Keratinocyte (primary cell): ENCODE measurements at regions not wholly inside any gene's neighbourhood (a gene's known extent, or its start where the extent isn't known, plus 50 kb on each side); places are given as distances from the start of the nearest gene placed in this dataset.

Experiments
- DNase-seq: peaks from one replicate; pipeline ENCODE4 v3.0.0-alpha.2; 2011; ENCODE audit warnings: low read depth, missing footprints, low spot score
- FAIRE-seq: peaks from 2 replicates; lab custom pipeline; 2011; peaks lifted over from hg19 to GRCh38; lab: Jason Lieb, UNC
- H2AFZ ChIP-seq: 2 replicates; pipeline ENCODE4 v1.6.0; 2012; ENCODE audit warnings: low read length, control low read depth, inconsistent platforms; ENCODE audit not compliant: control insufficient read depth
- H3K27ac ChIP-seq: 2 replicates; pipeline ENCODE4 v1.5.1; 2011; ENCODE audit warnings: low read length; ENCODE audit not compliant: control insufficient read depth, insufficient read depth
- H3K27me3 ChIP-seq: 3 replicates; pipeline ENCODE4 v1.6.0; 2011; ENCODE audit warnings: low read length; ENCODE audit not compliant: control insufficient read depth, insufficient read depth; ENCODE audit errors: extremely low read depth
- H3K36me3 ChIP-seq, 2 experiments: 2 replicates in 1 of 2; 3 replicates in 1 of 2; pipeline ENCODE4 v1.5.1; 2011; ENCODE audit warnings: low read length in 2 of 2, mild to moderate bottlenecking in 1 of 2; ENCODE audit not compliant: control insufficient read depth in 2 of 2, insufficient read depth in 2 of 2; ENCODE audit errors: extremely low read depth in 1 of 2
- H3K4me1 ChIP-seq: 3 replicates; pipeline ENCODE4 v1.5.1; 2011; ENCODE audit warnings: low read length; ENCODE audit not compliant: control insufficient read depth, insufficient read depth; ENCODE audit errors: extremely low read depth
- H3K4me2 ChIP-seq: 3 replicates; pipeline ENCODE4 v1.6.0; 2011; ENCODE audit warnings: low read depth, low read length; ENCODE audit not compliant: control insufficient read depth, insufficient read depth; ENCODE audit errors: extremely low read depth
- H3K4me3 ChIP-seq, 3 experiments: fragments of 200-600 bp in 1 of 3; sonication (generic) in 1 of 3; 2 replicates in 2 of 3; 3 replicates in 1 of 3; pipeline ENCODE4 v1.5.1; 2011 to 2016; ENCODE audit warnings: low read length in 3 of 3, mild to moderate bottlenecking in 3 of 3, control low read depth in 2 of 3, inconsistent platforms in 1 of 3, low read depth in 1 of 3, mixed read lengths in 1 of 3, mixed run types in 1 of 3, moderate library complexity in 1 of 3; ENCODE audit not compliant: control insufficient read depth in 2 of 3, insufficient read depth in 2 of 3; ENCODE audit errors: extremely low read depth in 1 of 3
- H3K79me2 ChIP-seq: 2 replicates; pipeline ENCODE4 v1.6.0; 2012; ENCODE audit warnings: low read length; ENCODE audit not compliant: control insufficient read depth, insufficient read depth
- H3K9ac ChIP-seq: 3 replicates; pipeline ENCODE4 v1.6.0; 2011; ENCODE audit warnings: low read length; ENCODE audit not compliant: control insufficient read depth, insufficient read depth; ENCODE audit errors: extremely low read depth
- H3K9me1 ChIP-seq: 3 replicates; pipeline ENCODE4 v1.6.0; 2011; ENCODE audit warnings: low read length; ENCODE audit not compliant: control insufficient read depth, insufficient read depth; ENCODE audit errors: extremely low read depth
- H3K9me3 ChIP-seq: 2 replicates; pipeline ENCODE4 v1.5.1; 2012; ENCODE audit warnings: low read depth, low read length; ENCODE audit not compliant: control insufficient read depth
- H4K20me1 ChIP-seq: 3 replicates; pipeline ENCODE4 v1.6.0; 2011; ENCODE audit warnings: low read length; ENCODE audit not compliant: control insufficient read depth, insufficient read depth; ENCODE audit errors: extremely low read depth
- CTCF ChIP-seq, 3 experiments: IDR thresholded peaks in 1 of 3; conservative IDR thresholded peaks in 1 of 3; optimal IDR thresholded peaks in 1 of 3; 2 replicates in 2 of 3; 3 replicates in 1 of 3; pipeline versions ENCODE3 to v1.5.1; 2011; ENCODE audit warnings: low read length in 3 of 3, mild to moderate bottlenecking in 3 of 3, moderate library complexity in 2 of 3, control low read depth in 1 of 3, inconsistent platforms in 1 of 3; ENCODE audit not compliant: insufficient read depth in 2 of 3; ENCODE audit errors: extremely low read depth in 1 of 3
- EZH2 ChIP-seq: IDR thresholded peaks from one replicate; pipeline ENCODE4 v1.6.1; 2012; ENCODE audit warnings: inconsistent platforms, mild to moderate bottlenecking, low read length, moderate library complexity
- dilution Hi-C: fragments of 300-500 bp; cut with MboI; formaldehyde crosslinking; loops from one replicate; pipeline ENCODE4 v1.7.0; 2020; ENCODE audit warnings: low sequenced_read_pairs; ENCODE audit not compliant: extremely low pct_ligation_motif_present

GRCh38 chr7:156015237-156016020, 203.2 kb upstream of the SHH start:
- no peaks in the 10 kb centered on the region for H3K79me2 ChIP-seq
- H3K4me1 ChIP-seq, result no peaks in the 10 kb centered on the region
- no peak overlapping the region for H3K4me2 ChIP-seq
- H4K20me1 ChIP-seq, result no peaks in the 10 kb centered on the region
- DNase-seq (no peak), FAIRE-seq (no peak)
- TF ChIP-seq EZH2, result no peak
- TF ChIP-seq CTCF (optimal IDR thresholded peaks at IDR 0.05 in 1 of 3, IDR thresholded peaks at IDR 0.05 in 1 of 3, conservative IDR thresholded peaks at IDR 0.05 in 1 of 3; ENCODE audit: extremely low read depth in 1 of 3, insufficient read depth in 2 of 3, low read length in 3 of 3), result no peak
- no peaks in the 10 kb centered on the region for H3K27me3 ChIP-seq
- H2AFZ ChIP-seq, result no peak overlapping the region
- H3K9ac ChIP-seq, result no peak overlapping the region
- H3K9me1 ChIP-seq, result no peaks in the 10 kb centered on the region
- no peaks in the 10 kb centered on the region for H3K9me3 ChIP-seq
- H3K36me3 ChIP-seq, result no peaks in the 10 kb centered on the region
- no peak overlapping the region for H3K27ac ChIP-seq
- no peak overlapping the region for H3K4me3 ChIP-seq
- dilution Hi-C loops, result no loop called here

- FAIRE-seq, result no peak
- DNase-seq, result no peak
- Histone ChIP-seq H3K9me1 (no peaks in the 10 kb centered on the region), H3K79me2 (no peaks in the 10 kb centered on the region), H3K9ac (no peak overlapping the region), H3K9me3 (no peaks in the 10 kb centered on the region), H3K4me1 (no peaks in the 10 kb centered on the region), H3K27ac (no peak overlapping the region), H3K4me3 (no peak overlapping the region), H3K36me3 (no peaks in the 10 kb centered on the region), H3K4me2 (no peak overlapping the region), H2AFZ (no peak overlapping the region), H4K20me1 (no peaks in the 10 kb centered on the region), H3K27me3 (no peaks in the 10 kb centered on the region)
- TF ChIP-seq CTCF (optimal IDR thresholded peaks at IDR 0.05 in 1 of 3, IDR thresholded peaks at IDR 0.05 in 1 of 3, conservative IDR thresholded peaks at IDR 0.05 in 1 of 3; ENCODE audit: extremely low read depth in 1 of 3, insufficient read depth in 2 of 3, low read length in 3 of 3), result no peak
- dilution Hi-C loops, result no loop called here
These were observed 202.5 kb upstream of the SHH start for GRCh38 chr7:156014808-156015207.
